GM19455 (cell line): ENCODE measurements at regions not wholly inside any gene's neighbourhood (a gene's known extent, or its start where the extent isn't known, plus 50 kb on each side); places are given as distances from the start of the nearest gene placed in this dataset.

Source experiments
- ATAC-seq: cut with Tn5 transposase; IDR thresholded peaks from one replicate; pipeline ENCODE4 v1.9.1; 2021; ENCODE audit not compliant: unreplicated experiment

DNA sequence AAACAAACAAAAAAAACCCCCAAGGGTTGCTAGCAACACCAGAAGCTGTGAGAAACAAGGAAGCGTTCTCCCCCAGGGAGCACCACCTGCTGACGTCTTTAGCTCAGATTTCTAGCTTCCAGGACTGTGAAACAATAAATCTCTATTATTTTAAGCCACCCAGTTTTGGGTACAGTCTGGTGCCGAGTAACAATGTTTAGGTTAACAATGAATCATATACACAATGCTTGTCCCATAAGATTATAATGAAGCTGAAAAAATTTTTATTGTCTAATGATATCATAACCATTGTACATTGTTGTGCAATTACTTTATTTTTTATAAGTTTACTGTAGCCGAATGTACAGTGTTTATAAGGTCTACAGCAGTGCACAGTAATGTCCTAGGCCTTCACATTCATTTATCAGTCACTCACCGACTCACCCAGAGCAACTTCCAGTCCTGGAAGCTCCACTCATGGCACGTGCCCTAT lies 72.1 kb upstream of the CAB39 start:
- ATAC-seq, result no peak

DNA sequence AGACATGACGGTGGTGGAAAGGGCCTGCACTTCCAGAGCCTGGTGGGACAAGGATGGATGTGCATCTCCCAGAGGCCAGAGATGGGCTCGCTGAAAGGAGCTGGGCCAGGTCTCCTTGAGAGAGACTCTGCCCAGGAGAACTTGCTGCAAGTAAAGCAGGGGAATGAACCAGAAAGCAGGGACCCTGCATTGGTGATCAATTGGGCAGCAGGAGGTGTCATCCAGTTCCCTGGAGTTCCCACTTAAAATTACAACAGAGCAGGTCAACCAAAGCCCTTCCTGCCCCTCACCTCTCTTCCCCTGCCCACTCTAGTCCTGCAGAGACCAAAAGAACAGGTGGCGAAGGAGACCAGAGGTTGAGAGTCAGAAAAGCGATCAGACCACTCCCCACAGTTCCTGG lies 69.7 kb upstream of the CAB39 start:
- no peak for ATAC-seq

DNA sequence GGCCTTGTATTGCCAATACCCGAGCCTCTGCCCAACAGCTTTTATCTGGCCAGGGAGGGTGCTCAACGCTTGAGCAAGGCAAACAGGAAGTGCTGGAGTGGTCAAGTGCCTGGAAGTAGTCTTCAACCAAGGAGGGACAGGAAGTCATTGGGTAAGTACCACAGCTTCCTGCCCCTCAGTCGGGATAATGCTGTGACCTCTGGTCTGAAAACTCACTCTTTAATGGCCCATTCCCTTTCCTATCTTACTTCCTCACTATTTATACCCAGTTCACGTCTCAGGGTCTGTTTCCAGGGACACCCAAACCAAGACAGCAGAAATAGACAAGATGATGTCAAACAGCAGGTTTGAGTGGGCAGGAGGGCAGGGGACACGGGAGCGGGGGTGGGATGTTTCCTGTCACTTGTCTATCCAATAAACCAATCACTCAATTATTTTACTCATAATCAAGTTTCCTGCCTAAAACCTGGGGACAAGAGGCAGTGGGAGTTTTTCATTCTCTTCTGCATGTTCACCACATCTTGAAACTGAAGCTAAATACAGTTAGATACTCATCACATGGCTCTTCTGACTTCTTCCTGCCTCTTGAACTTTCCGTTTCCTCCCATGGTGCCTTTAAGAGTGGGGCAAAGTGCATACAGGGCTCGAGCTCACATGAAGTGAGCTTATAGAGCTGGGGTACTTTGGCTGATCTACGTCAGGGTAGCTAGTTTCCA lies 68.9 kb upstream of the CAB39 start:
- ATAC-seq, result peak; percentile 69

DNA sequence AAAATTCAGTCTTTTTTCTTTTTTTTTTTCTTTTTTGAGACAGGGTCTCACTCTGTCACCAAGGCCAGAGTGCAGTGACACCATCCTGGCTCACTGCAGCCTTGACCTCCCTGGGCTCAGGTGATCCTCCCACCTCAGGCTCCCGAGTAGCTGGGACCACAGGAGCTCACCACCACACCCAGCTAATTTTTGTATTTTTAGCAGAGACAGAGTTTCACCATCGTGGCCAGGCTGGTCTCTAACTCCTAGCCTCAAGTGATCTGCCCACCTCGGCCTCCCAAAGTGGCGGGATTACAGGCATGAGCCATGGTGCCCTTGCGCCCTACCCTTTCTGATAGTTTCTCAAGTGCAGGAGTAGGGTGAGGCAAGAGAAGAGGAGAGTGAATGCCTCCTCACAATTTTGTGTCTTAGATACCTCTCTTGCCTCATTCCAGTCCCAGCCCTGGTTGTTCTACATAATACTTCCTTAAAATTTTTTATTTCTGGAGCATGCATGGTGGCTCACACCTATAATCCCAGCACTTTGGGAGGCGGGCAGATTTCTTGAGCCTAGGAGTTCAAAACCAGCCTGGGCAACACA lies 68.2 kb upstream of the CAB39 start:
- peak; percentile 11 for ATAC-seq

DNA sequence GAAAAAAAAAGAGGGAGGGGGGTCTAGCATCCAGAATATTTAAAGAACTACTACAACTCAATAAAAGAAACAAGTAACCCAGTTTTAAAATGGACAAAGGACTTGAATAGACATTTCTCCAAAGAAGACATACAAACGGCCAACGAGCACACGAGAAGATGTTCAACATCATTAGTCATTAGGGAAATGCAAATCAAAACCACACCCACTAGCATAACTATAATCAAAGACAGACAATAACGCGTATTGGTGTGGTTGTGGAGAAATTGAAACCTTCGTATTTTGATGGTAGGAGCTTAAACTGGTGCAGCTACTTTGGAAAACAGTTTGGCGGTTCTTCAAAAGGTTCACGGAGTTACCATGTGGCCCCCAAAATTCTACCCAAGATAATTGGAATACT lies 64.3 kb upstream of the CAB39 start:
- ATAC-seq, result no peak

DNA sequence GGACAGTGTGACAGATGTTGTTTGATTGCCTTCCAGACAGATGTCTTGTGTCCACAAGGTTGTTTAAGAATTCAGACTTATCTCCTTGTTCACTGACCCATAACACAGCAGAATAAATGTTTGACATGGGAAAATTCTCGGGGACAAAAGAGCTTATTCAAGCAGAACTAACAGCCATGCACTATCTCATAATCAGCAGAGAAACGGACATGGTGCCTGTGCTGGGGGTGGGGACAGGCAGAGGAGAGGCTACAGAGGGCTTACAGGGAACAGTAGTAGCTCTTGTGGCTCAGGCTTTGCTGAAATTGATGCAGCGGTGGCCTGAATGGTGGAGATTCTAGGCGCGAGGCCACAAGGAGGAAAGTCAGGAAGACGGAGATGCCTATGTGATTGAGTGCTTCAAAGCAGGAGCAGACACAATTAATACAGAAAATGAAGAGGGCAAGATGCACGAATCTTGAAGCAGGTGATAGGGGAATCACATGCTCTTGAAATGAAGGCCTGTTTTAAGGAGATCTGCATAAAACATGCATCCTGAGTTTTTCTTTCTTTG lies 62.0 kb upstream of the CAB39 start:
- ATAC-seq, result no peak

DNA sequence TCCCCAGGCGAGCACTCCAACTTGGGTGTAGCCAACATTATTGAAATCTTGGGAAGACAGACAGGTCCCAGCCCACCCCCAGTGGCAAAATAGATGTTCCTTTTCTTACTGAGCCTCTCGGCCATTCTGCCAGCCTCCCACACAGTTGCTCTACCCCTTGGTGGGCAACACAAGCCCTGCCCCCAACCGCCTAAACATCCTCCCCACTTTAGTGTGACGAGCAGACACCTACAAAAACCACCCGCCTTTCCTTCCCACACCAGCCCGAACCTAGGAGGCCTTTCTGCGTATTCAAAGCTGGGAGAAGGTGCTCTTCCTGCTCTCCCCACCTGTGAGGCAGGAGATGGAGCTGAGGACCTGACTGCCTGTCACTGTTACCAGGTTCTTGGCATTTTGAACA lies 58.6 kb upstream of the CAB39 start:
- ATAC-seq, result no peak

DNA sequence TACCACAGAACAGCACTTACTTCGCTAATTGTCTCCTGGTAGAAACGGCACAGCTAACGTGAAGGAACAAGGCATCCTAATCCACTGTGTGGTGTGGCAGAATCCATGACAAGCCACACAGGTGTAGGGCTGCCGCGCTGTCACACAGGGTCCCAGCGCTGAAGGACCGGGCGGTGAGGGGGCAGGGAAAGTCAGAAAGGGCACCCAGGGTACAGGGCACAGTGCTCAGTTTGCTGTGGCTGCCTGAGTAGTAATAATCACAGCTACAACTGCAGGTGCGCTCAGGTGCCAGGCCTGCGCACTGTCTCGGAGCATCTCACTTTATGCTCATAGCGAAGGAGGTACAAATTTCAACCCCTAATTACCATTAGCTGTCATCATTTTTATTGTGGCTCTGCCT lies 55.2 kb upstream of the CAB39 start:
- no peak for ATAC-seq

DNA sequence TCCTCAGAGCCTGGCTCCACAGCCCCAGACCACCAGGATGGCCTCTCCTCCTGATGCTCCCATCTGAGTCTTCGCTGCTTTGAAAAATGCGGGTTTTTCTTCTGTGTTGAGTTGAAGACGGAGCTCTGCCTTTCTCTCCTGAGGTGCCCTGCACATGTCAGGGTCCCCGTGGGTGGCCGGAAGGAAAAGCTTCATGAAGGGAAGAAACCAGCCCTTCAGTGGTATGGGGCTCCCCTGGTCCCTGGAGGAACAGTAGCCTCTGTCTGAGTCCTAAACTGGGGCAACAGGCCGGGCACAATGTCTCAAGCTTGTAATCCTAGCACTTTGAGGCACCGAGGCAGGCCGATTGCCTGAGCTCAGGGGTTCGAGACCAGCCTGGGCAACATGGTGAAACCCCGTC lies 54.7 kb upstream of the CAB39 start:
- ATAC-seq, result no peak

DNA sequence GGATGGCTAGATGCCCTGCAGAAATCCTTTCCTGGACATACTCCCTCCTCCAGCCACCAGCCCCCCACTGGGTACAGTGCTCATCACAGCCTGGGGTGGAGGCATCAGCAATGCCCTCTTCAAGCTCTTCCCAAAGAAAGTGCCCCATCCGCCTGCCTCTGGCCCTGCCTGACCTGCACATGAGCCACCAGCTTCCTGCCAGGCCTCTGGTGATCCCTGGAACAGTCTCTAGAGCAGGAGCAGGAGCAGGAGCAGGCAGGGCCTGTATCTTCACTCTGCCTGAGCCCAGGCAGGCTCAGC lies 54.1 kb upstream of the CAB39 start:
- no peak for ATAC-seq

DNA sequence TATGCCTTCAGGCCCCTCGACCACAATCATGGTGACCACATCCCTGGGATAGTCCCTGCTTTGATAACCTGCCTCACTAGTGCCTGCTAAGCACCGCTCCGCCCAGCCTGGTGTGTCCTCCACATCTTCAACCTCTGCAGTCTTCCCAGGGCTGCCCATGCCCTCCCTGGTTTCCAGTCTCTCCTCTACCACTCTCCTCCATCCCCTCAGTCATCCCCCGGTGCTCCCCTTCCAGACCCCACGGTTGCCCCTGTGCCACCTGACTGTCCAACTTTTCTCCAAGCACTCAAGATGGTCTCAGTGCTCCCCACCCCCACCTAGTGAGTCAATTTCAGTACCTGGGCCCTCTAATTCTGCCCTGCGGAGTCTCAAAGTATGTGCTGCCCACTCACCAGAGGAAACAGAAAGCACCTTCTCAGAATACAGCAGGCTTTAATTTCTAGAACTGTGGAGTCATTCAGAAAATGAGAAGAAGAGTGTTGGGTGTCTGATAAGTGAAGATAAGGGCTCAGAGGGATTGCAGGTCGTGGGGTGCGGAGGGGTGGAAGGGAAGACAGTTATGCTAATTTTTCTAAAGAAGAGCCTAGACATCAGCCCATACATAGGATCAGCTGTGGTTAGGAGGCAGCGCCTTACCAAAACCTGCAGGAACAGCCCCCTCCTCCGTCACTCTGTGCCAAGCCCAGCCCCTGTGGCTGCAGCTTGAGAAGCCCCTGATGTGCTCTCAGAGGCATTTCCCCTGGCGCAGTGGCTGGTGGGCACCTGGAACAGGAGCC lies 53.6 kb upstream of the CAB39 start:
- ATAC-seq, result peak; percentile 45

DNA sequence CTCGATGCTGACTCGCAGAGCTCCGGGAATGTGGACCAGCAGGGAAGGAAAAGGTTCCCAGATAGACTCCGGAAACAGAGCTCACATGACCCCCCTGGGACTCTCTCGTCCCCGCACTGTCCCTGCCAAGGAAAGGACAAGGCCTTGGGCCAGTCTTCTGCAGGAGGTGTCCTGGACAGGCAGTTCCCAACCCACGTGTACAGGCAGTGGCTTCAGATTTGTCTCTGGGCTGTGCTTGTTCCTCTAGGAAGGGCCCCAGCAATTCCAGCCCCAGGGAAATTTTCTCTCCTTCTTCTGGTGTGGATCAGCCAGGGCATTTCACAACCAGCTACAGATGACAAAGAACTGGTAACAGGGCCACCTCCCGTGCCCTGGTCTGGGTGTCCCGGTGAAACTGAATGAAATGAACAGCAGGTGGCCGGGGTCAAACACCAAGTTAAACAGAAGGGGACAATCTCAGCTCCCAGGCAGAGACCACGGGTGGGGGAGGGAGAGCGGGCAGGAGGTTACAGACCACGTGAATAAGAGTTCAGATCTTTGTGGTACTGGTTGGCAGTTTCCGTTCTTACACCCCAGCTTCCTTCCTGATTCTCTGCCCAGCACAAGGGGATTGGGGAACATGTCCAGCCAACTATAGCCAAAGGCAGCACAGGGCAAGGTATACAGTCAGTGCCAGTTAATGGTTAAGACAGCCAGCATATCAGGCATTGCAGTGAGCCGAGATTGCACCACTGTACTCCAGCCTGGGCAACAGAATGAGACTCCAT lies 52.2 kb upstream of the CAB39 start:
- ATAC-seq, result no peak

DNA sequence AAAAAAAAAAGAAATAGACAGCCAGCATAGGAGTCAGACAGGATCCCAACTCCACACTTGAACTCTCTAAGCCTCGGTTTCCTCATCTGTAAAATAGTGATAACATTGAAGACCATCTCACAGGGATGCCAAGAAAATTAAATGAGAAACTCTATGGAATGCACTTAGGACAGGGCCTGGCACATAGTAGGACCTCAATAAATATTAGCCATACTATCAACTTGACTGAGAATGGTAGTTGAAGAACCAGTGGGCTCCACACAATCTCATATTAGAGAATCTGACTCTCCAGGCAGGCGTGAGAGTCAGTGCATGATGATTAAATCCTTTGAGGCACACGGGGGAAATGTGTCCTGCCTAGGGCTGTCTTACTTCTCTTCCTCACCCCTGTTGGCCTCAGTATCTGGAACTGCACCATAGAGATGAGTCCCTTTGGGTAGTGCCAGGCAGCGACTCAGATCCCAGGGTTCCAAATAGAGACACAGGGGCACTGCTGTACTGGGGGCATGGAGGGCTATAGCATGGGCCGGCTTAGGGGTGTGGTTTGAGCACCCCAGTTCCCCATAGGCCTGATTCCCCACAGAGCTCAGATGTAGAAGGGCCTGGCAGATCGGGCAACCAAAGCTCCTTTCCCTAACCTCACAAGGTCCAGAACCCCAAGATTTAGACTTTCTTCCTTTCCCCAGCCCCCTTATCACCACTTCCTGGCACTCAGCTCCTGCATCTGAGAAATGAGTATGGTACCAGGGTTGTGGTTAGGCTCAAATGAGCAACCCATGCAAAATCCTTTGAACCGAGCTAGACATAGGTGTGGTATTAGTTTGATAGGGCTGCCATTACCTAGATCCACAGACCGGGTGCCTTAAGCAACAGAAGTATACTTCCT lies 51.3 kb upstream of the CAB39 start:
- ATAC-seq, result peak; percentile 23
